Mucosa of rectum (tissue), 2 donors: ENCODE measurements at regions not wholly inside any gene's neighbourhood (a gene's known extent, or its start where the extent isn't known, plus 50 kb on each side); places are given as distances from the start of the nearest gene placed in this dataset.
"Not testable (repeated sequence)": the region's sequence is repeated elsewhere in the genome, so short reads cannot be mapped to it uniquely, and the experiment has no call there.

Source experiments
- H3K27ac ChIP-seq, 2 donors: one replicate each; pipeline ENCODE4 v1.7.0; 2013; ENCODE audit warnings: inconsistent platforms in 2 of 2, low read depth in 2 of 2, low read length in 2 of 2
- H3K27me3 ChIP-seq, 2 donors: one replicate each; pipeline ENCODE4 v1.7.0; 2013; ENCODE audit warnings: low read length in 2 of 2; ENCODE audit not compliant: control insufficient read depth in 2 of 2, insufficient read depth in 2 of 2
- H3K36me3 ChIP-seq, 2 donors: one replicate each; pipeline ENCODE4 v1.7.0; 2013; ENCODE audit warnings: low read length in 2 of 2; ENCODE audit not compliant: control insufficient read depth in 2 of 2, insufficient read depth in 2 of 2
- H3K4me1 ChIP-seq, 2 donors: one replicate each; pipeline ENCODE4 v1.7.0; 2013; ENCODE audit warnings: low read length in 2 of 2, mild to moderate bottlenecking in 1 of 2; ENCODE audit not compliant: control insufficient read depth in 2 of 2, insufficient read depth in 2 of 2
- H3K4me3 ChIP-seq, 2 donors: one replicate each; pipeline ENCODE4 v1.7.0; 2013; ENCODE audit warnings: low read length in 2 of 2
- H3K9ac ChIP-seq, 2 donors: one replicate each; pipeline ENCODE4 v1.7.0; 2013; ENCODE audit warnings: low read length in 2 of 2, low read depth in 1 of 2, mild to moderate bottlenecking in 1 of 2
- H3K9me3 ChIP-seq, 2 donors: one replicate each; pipeline ENCODE4 v1.7.0; 2013; ENCODE audit warnings: low read length in 2 of 2; ENCODE audit not compliant: control insufficient read depth in 2 of 2
- donor health status: healthy.
- donor health status: Normal muscosa, but diverticular disease.

GRCh38 chr1:187931776-187932175, 1103.0 kb downstream of the PLA2G4A start:
- no peaks in the 10 kb centered on the region for H3K9me3 ChIP-seq
- H3K9ac ChIP-seq: no peak overlapping the region
- H3K4me3 ChIP-seq: no peak overlapping the region
- no peaks in the 10 kb centered on the region for H3K4me1 ChIP-seq
- no peaks in the 10 kb centered on the region for H3K36me3 ChIP-seq
- H3K27me3 ChIP-seq: no peaks in the 10 kb centered on the region
- H3K27ac ChIP-seq: no peak overlapping the region

- Histone ChIP-seq H3K4me3 (no peak overlapping the region), H3K27me3 (no peaks in the 10 kb centered on the region), H3K27ac (no peak overlapping the region)
Measured at GRCh38 chr1:187933562-187934419, 1105.0 kb downstream of the PLA2G4A start.

GRCh38 chr1:187936667-187937066, 1107.9 kb downstream of the PLA2G4A start:
- Histone ChIP-seq H3K27ac (no peak overlapping the region), H3K27me3 (no peaks in the 10 kb centered on the region), H3K4me3 (no peak overlapping the region), H3K4me1 (no peaks in the 10 kb centered on the region), H3K36me3 (no peaks in the 10 kb centered on the region), H3K9ac (no peak overlapping the region), H3K9me3 (no peaks in the 10 kb centered on the region)

More at GRCh38 chr1:187933562-187934419, 1105.0 kb downstream of the PLA2G4A start:
- Histone ChIP-seq H3K9me3 (no peaks in the 10 kb centered on the region), H3K9ac (no peak overlapping the region), H3K36me3 (no peaks in the 10 kb centered on the region), H3K4me1 (no peaks in the 10 kb centered on the region)

- no peaks in the 10 kb centered on the region for H3K4me1 ChIP-seq
- H3K4me3 ChIP-seq: no peak overlapping the region
- H3K27me3 ChIP-seq: no peaks in the 10 kb centered on the region
- no peaks in the 10 kb centered on the region for H3K9me3 ChIP-seq
- H3K27ac ChIP-seq: no peak overlapping the region
- no peak overlapping the region for H3K9ac ChIP-seq
- H3K36me3 ChIP-seq: no peaks in the 10 kb centered on the region
Measured at GRCh38 chr1:187938092-187938491, 1109.3 kb downstream of the PLA2G4A start.

GRCh38 chr1:187942986-187943385, 1114.2 kb downstream of the PLA2G4A start:
- no peaks in the 10 kb centered on the region for H3K27me3 ChIP-seq
- no peaks in the 10 kb centered on the region for H3K9me3 ChIP-seq
- no peak overlapping the region for H3K9ac ChIP-seq
- no peaks in the 10 kb centered on the region for H3K36me3 ChIP-seq
- H3K27ac ChIP-seq: no peak overlapping the region
- H3K4me3 ChIP-seq: no peak overlapping the region
- H3K4me1 ChIP-seq: no peaks in the 10 kb centered on the region

- no peaks in the 10 kb centered on the region for H3K4me1 ChIP-seq
- H3K27me3 ChIP-seq: no peaks in the 10 kb centered on the region
- H3K4me3 ChIP-seq: no peak overlapping the region
- no peaks in the 10 kb centered on the region for H3K36me3 ChIP-seq
- H3K27ac ChIP-seq: no peak overlapping the region
- no peak overlapping the region for H3K9ac ChIP-seq
- peaks cover 0 to 2% of the 10 kb centered on the region in 2 donors for H3K9me3 ChIP-seq
Measured at GRCh38 chr1:187943606-187944403, 1115.1 kb downstream of the PLA2G4A start.

GRCh38 chr1:187946661-187947060, 1117.9 kb downstream of the PLA2G4A start:
- H3K4me3 ChIP-seq, H3K36me3 ChIP-seq, H3K27ac ChIP-seq, H3K9ac ChIP-seq, H3K9me3 ChIP-seq, H3K4me1 ChIP-seq, H3K27me3 ChIP-seq: not testable (repeated sequence)

GRCh38 chr1:187947359-187947758, 1118.6 kb downstream of the PLA2G4A start:
- Histone ChIP-seq H3K27ac (no peak overlapping the region), H3K9ac (no peak overlapping the region), H3K27me3 (no peaks in the 10 kb centered on the region), H3K4me3 (no peak overlapping the region), H3K9me3 (peaks cover 0 to 2% of the 10 kb centered on the region in 2 donors), H3K36me3 (no peaks in the 10 kb centered on the region), H3K4me1 (no peaks in the 10 kb centered on the region)

- Histone ChIP-seq H3K4me1 (no peaks in the 10 kb centered on the region), H3K36me3 (no peaks in the 10 kb centered on the region), H3K9me3 (peaks cover 0 to 2% of the 10 kb centered on the region in 2 donors), H3K9ac (no peak overlapping the region), H3K27ac (no peak overlapping the region), H3K4me3 (no peak overlapping the region), H3K27me3 (no peaks in the 10 kb centered on the region)
Measured at GRCh38 chr1:187948170-187948794, 1119.5 kb downstream of the PLA2G4A start.

- Histone ChIP-seq H3K4me3 (no peak overlapping the region), H3K9me3 (peaks cover 0 to 5% of the 10 kb centered on the region in 2 donors), H3K27ac (no peak overlapping the region), H3K36me3 (no peaks in the 10 kb centered on the region), H3K27me3 (no peaks in the 10 kb centered on the region), H3K9ac (no peak overlapping the region), H3K4me1 (no peaks in the 10 kb centered on the region)
Measured at GRCh38 chr1:187949567-187949966, 1120.8 kb downstream of the PLA2G4A start.
